HCT116 (cell line): ENCODE measurements at regions not wholly inside any gene's neighbourhood (a gene's known extent, or its start where the extent isn't known, plus 50 kb on each side); places are given as distances from the start of the nearest gene placed in this dataset.

Experiments used
- ATAC-seq: fragments of 200-7000 bp; cut with Tn5 transposase; 2 replicates; pipeline ENCODE4 v1.9.1; 2020; ENCODE audit warnings: mild to moderate bottlenecking, moderate library complexity
- BruUV-seq: library from RNA; stranded (reverse); fragments of 400-500 nt; replicated peaks from 2 replicates; lab custom pipeline; 2021; lab: Mats Ljungman, UMichigan
- CTCF ChIA-PET: fragments of 300-600 bp; sonication (Branson Sonifier 250); formaldehyde crosslinking; loops from one replicate; lab custom pipeline; 2021; ENCODE audit warnings: antibody characterized with exemption; lab: Charles Lee
- POLR2A ChIA-PET: fragments of 300-600, 350-600 bp; sonication (Branson Sonifier 250); formaldehyde crosslinking; loops from one replicate; lab custom pipeline; 2021; ENCODE audit warnings: antibody characterized with exemption; lab: Charles Lee
- RAD21 ChIA-PET, 2 experiments: fragments of 300-600 bp; sonication (Branson Sonifier 250); formaldehyde crosslinking; loops; one replicate each; lab custom pipeline; 2023; ENCODE audit warnings: low total read pairs in 2 of 2; ENCODE audit not compliant: uncharacterized antibody in 2 of 2, unreplicated experiment in 2 of 2, low non-redundant PET in 1 of 2; lab: Charles Lee
- DNase-seq: peaks from one replicate; pipeline ENCODE4 v3.0.0-alpha.2; 2010; ENCODE audit warnings: low read depth, low spot score
- H2AFZ ChIP-seq: fragments of 200-600 bp; shearing (Covaris generic), sonication (generic); 2 replicates; pipeline ENCODE4 v1.6.1; 2017; ENCODE audit warnings: low read depth, mixed run types, mixed read lengths, antibody characterized with exemption, low read length; ENCODE audit not compliant: poor library complexity, severe bottlenecking
- H3K27ac ChIP-seq: 2 replicates; pipeline ENCODE4 v1.5.1; 2012; ENCODE audit warnings: low read depth, low read length
- H3K27me3 ChIP-seq: fragments of 200-600 bp; sonication (generic); 2 replicates; pipeline ENCODE4 v1.6.1; 2016; ENCODE audit warnings: mixed run types, low read length, mixed read lengths; ENCODE audit not compliant: insufficient read depth
- H3K36me3 ChIP-seq, 2 experiments: fragments of 200-500 bp in 1 of 2; fragments of 200-600 bp in 1 of 2; sonication (Bioruptor generic) in 1 of 2; sonication (generic) in 1 of 2; 2 replicates each; pipeline versions ENCODE4 v1.5.1 to v1.6.1; 2014 to 2016; ENCODE audit warnings: low read length in 2 of 2, inconsistent platforms in 1 of 2, mixed read lengths in 1 of 2, mixed run types in 1 of 2; ENCODE audit not compliant: insufficient read depth in 2 of 2, control insufficient read depth in 1 of 2
- H3K4me1 ChIP-seq, 2 experiments: fragments of 200-600 bp in 1 of 2; sonication (generic) in 1 of 2; 2 replicates each; pipeline versions ENCODE4 v1.5.1 to v1.6.1; 2012 to 2017; ENCODE audit warnings: low read length in 2 of 2, inconsistent platforms in 1 of 2, mild to moderate bottlenecking in 1 of 2, mixed read lengths in 1 of 2, mixed run types in 1 of 2, moderate library complexity in 1 of 2; ENCODE audit not compliant: insufficient read depth in 2 of 2, control insufficient read depth in 1 of 2
- H3K4me2 ChIP-seq: fragments of 200-600 bp; sonication (generic); 2 replicates; pipeline ENCODE4 v1.6.1; 2017; ENCODE audit warnings: mixed run types, low read length, mixed read lengths
- H3K4me3 ChIP-seq, 2 experiments: fragments of 200-600 bp in 1 of 2; sonication (generic) in 1 of 2; replicated peaks in 1 of 2; 2 replicates each; pipeline ENCODE4 v1.5.1; 2011 to 2016; ENCODE audit warnings: low read length in 2 of 2, control low read depth in 1 of 2, low read depth in 1 of 2, mild to moderate bottlenecking in 1 of 2, mixed read lengths in 1 of 2, mixed run types in 1 of 2
- H3K79me2 ChIP-seq: fragments of 200-600 bp; sonication (generic); 2 replicates; pipeline ENCODE4 v1.6.1; 2017; ENCODE audit warnings: mild to moderate bottlenecking, mixed run types, low read length, moderate library complexity, mixed read lengths; ENCODE audit not compliant: insufficient read depth
- H3K9ac ChIP-seq: fragments of 200-600 bp; sonication (generic); 2 replicates; pipeline ENCODE4 v1.6.1; 2016; ENCODE audit warnings: low read length, mixed read lengths
- H3K9me2 ChIP-seq: fragments of 200-600 bp; sonication (generic), shearing (Covaris generic); 2 replicates; pipeline ENCODE4 v1.6.1; 2017; ENCODE audit warnings: mixed run types, mild to moderate bottlenecking, moderate library complexity; ENCODE audit not compliant: insufficient read depth
- H3K9me3 ChIP-seq, 2 experiments: fragments of 200-500 bp in 1 of 2; fragments of 200-600 bp in 1 of 2; sonication (Bioruptor generic) in 1 of 2; sonication (generic) in 1 of 2; 2 replicates each; pipeline ENCODE4 v1.6.1; 2014 to 2017; ENCODE audit warnings: low read length in 2 of 2, mixed read lengths in 2 of 2, inconsistent platforms in 1 of 2, low read depth in 1 of 2, mild to moderate bottlenecking in 1 of 2, mixed run types in 1 of 2, moderate library complexity in 1 of 2; ENCODE audit not compliant: control insufficient read depth in 1 of 2, insufficient read depth in 1 of 2
- H4K20me1 ChIP-seq: fragments of 200-600 bp; sonication (generic), shearing (Covaris generic); 2 replicates; pipeline ENCODE4 v1.6.1; 2017; ENCODE audit warnings: mixed run types, mild to moderate bottlenecking, moderate library complexity; ENCODE audit not compliant: insufficient read depth
- ATF3 ChIP-seq: IDR thresholded peaks from 2 replicates; pipeline ENCODE4 v1.6.1; 2012
- CEBPB ChIP-seq: IDR thresholded peaks from 2 replicates; pipeline ENCODE4 v1.6.1; 2012; ENCODE audit warnings: low read depth
- ELF1 ChIP-seq: IDR thresholded peaks from 2 replicates; pipeline ENCODE4 v1.6.1; 2012; ENCODE audit warnings: low read depth, borderline replicate concordance
- MAX ChIP-seq: IDR thresholded peaks from 2 replicates; pipeline ENCODE4 v1.6.1; 2012
- POLR2AphosphoS5 ChIP-seq: IDR thresholded peaks from 2 replicates; pipeline ENCODE4 v1.6.1; 2011; ENCODE audit warnings: mild to moderate bottlenecking, low read depth, low read length, moderate library complexity
- RAD21 ChIP-seq: IDR thresholded peaks from 2 replicates; pipeline ENCODE4 v1.6.1; 2012; ENCODE audit warnings: low read depth, mild to moderate bottlenecking
- SP1 ChIP-seq: IDR thresholded peaks from 2 replicates; pipeline ENCODE4 v1.6.1; 2012; ENCODE audit warnings: low read depth
- TCF7L2 ChIP-seq: IDR thresholded peaks from 2 replicates; pipeline ENCODE4 v1.7.0; 2011; ENCODE audit warnings: borderline replicate concordance, inconsistent platforms; ENCODE audit not compliant: insufficient read depth, insufficient read length; ENCODE audit errors: extremely low read depth
- ZFX ChIP-seq: fragments of 450-650 bp; IDR thresholded peaks from 2 replicates; pipeline ENCODE4 v1.6.1; 2017
- intact Hi-C: fragments of 100-400 bp; cut with micrococcal nuclease; formaldehyde crosslinking; loops from 2 replicates; pipeline ENCODE4 v1.10.0; 2022

GRCh38 chr5:173792781-173793547, 95.2 kb upstream of the CPEB4 start:
- H2AFZ ChIP-seq, result no peak overlapping the region
- no peaks in the 10 kb centered on the region for H3K9me3 ChIP-seq
- H3K79me2 ChIP-seq, result no peaks in the 10 kb centered on the region
- no peak overlapping the region for H3K27ac ChIP-seq
- H3K4me2 ChIP-seq, result no peak overlapping the region; the same call in 1 of the 2 replicates
- no peaks in the 10 kb centered on the region for H3K36me3 ChIP-seq
- peaks cover 34 to 40% of the 10 kb centered on the region in 2 experiments for H3K4me1 ChIP-seq
- CTCF ChIA-PET, result no interaction called here
- ATAC-seq, result no peak
- no peak for TF ChIP-seq ELF1
- no peak for TF ChIP-seq ZFX
- TF ChIP-seq CEBPB, result no peak
- TF ChIP-seq ATF3, result no peak
- TF ChIP-seq MAX, result no peak
- no peak for TF ChIP-seq TCF7L2
- TF ChIP-seq SP1, result no peak
- no peak for TF ChIP-seq RAD21
- TF ChIP-seq POLR2AphosphoS5, result no peak
- TF ChIP-seq, all 23 proteins: peak for 0
- no peaks in the 10 kb centered on the region for H4K20me1 ChIP-seq
- DNase-seq, result no peak
- H3K4me3 ChIP-seq, result no peak overlapping the region
- no TSS peak for BruUV-seq
- no peaks in the 10 kb centered on the region for H3K9me2 ChIP-seq
- H3K9ac ChIP-seq, result no peak overlapping the region
- no peaks in the 10 kb centered on the region for H3K27me3 ChIP-seq
- ChIA-PET POLR2A (interaction anchor here (0.8 to 1.2 kb wide), 3 partner anchors 10 to 170 kb away, joined by 3 read pairs; no protein-coding TSS in a partner anchor), RAD21 (no interaction called here)
- intact Hi-C loops, result no loop called here
